Uterus (tissue), 3 donors: ENCODE measurements at regions not wholly inside any gene's neighbourhood (a gene's known extent, or its start where the extent isn't known, plus 50 kb on each side); places are given as distances from the start of the nearest gene placed in this dataset.
"Not testable (repeated sequence)": the region's sequence is repeated elsewhere in the genome, so short reads cannot be mapped to it uniquely, and the experiment has no call there.

ENCODE experiments used
- DNase-seq, 2 donors: peaks; one replicate each; pipeline ENCODE4 v3.0.0-alpha.2; 2019 to 2020
- H3K27ac ChIP-seq, 2 donors: fragments of 200-600 bp; sonication (generic); 1 replicate in 1 of 2; 2 replicates in 1 of 2; pipeline ENCODE4 v1.5.1; 2016 to 2018
- H3K27me3 ChIP-seq, 2 donors: fragments of 200-600 bp; sonication (generic); one replicate each; pipeline ENCODE4 v1.5.1; 2018 to 2019; ENCODE audit warnings: control low read depth in 1 of 2
- H3K36me3 ChIP-seq, 2 donors: fragments of 200-600 bp; sonication (generic); one replicate each; pipeline ENCODE4 v1.5.1; 2019; ENCODE audit warnings: control low read depth in 1 of 2
- H3K4me1 ChIP-seq, 2 donors: fragments of 200-600 bp; sonication (generic); one replicate each; pipeline ENCODE4 v1.5.1; 2018 to 2019; ENCODE audit warnings: control low read depth in 1 of 2
- H3K4me3 ChIP-seq, 2 donors: fragments of 200-600 bp; sonication (generic); 1 replicate in 1 of 2; 2 replicates in 1 of 2; pipeline ENCODE4 v1.5.1; 2018 to 2019; ENCODE audit warnings: mild to moderate bottlenecking in 1 of 2
- H3K9me3 ChIP-seq, 2 donors: fragments of 200-600 bp; sonication (generic); one replicate each; pipeline ENCODE4 v1.5.1; 2019; ENCODE audit warnings: control low read depth in 1 of 2
- CTCF ChIP-seq, 4 experiments: fragments of 200-600 bp in 2 of 4; fragments of 450-650 bp in 2 of 4; sonication (generic) in 2 of 4; IDR thresholded peaks; one replicate each; pipeline ENCODE4 v1.5.1; 2016 to 2019; ENCODE audit warnings: antibody characterized with exemption in 4 of 4, mild to moderate bottlenecking in 2 of 4, moderate library complexity in 1 of 4
- POLR2A ChIP-seq, 2 donors: fragments of 450-650 bp; IDR thresholded peaks; one replicate each; pipeline ENCODE4 v1.6.1; 2016; ENCODE audit warnings: antibody characterized with exemption in 2 of 2, mild to moderate bottlenecking in 1 of 2, moderate library complexity in 1 of 2
- intact Hi-C: fragments of 100-400 bp; cut with DNase I; formaldehyde crosslinking; loops from one replicate; pipeline ENCODE4 v1.15.1; 2023; ENCODE audit warnings: low total_unique reads
- donor health status: DM: yes; HTN: yes; CAD: no.

DNA sequence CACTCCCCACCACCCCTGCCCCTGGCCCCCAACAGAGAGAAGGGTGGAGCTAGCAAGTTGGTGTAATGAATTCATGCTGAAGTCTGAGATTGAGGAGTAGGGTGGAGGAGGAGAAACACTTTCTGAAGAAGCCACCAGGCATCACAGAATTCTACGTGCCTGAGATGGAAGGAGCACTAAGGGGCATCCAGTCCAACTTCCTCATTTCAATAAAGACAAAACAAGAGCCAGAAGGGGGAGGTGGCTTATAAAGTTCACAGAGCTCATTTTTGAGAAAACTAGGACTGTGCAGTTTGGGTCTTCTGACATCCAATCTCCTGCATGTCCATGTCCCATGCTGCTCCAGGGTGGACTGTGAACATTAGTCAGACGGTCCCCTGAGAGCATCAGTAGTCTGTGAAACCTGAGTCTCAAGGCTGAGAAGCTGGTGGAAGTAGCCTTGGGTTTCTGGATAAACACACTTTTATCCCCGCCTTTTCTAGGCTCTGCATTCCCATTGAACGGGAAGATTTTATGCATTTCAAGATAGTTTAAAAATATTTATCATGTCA lies 77.7 kb downstream of the TRIM43 start:
- intact Hi-C loops, result no loop called here
- no peak for DNase-seq
- no peaks in the 10 kb centered on the region for H3K9me3 ChIP-seq
- H3K27ac ChIP-seq, result no peak overlapping the region
- TF ChIP-seq CTCF (IDR thresholded peaks at IDR 0.05) (no peak), POLR2A (IDR thresholded peaks at IDR 0.05) (no peak)
- no peaks in the 10 kb centered on the region for H3K36me3 ChIP-seq
- no peak overlapping the region for H3K4me3 ChIP-seq
- H3K4me1 ChIP-seq, result no peaks in the 10 kb centered on the region
- no peaks in the 10 kb centered on the region for H3K27me3 ChIP-seq

DNA sequence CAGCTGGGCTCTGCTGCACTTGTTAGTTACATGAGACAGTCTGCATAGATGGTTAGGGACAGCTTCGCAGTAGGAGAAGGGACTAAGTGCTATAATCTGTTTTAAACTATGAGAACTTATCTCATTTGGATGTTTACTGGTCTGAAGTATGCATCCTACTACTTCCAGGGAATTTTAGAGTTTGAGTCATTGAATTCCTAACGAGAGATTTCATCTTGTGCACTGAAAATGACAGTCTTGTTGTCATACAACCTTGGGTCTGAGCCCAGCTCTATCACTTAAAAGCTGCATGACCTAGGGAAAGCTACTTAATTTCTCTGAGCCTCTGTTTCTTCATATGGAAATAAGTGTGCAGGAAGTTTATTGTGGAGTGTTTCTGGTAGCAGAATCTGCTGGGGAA lies 78.4 kb downstream of the TRIM43 start:
- no peak for DNase-seq
- no peaks in the 10 kb centered on the region for H3K4me1 ChIP-seq
- no peaks in the 10 kb centered on the region for H3K36me3 ChIP-seq
- no peak overlapping the region for H3K4me3 ChIP-seq
- TF ChIP-seq CTCF (IDR thresholded peaks at IDR 0.05) (no peak), POLR2A (IDR thresholded peaks at IDR 0.05) (no peak)
- intact Hi-C loops, result no loop called here
- no peaks in the 10 kb centered on the region for H3K9me3 ChIP-seq
- no peak overlapping the region for H3K27ac ChIP-seq
- H3K27me3 ChIP-seq, result no peaks in the 10 kb centered on the region

- DNase-seq, result no peak
- Histone ChIP-seq H3K27ac (no peak overlapping the region), H3K4me3 (no peak overlapping the region), H3K9me3 (no peaks in the 10 kb centered on the region), H3K36me3 (no peaks in the 10 kb centered on the region), H3K4me1 (no peaks in the 10 kb centered on the region), H3K27me3 (no peaks in the 10 kb centered on the region)
- intact Hi-C loops, result no loop called here
- TF ChIP-seq POLR2A (IDR thresholded peaks at IDR 0.05), result no peak
- no peak for TF ChIP-seq CTCF (IDR thresholded peaks at IDR 0.05)
These were observed 78.9 kb downstream of the TRIM43 start for GRCh38 chr2:95670686-95671085.

DNA sequence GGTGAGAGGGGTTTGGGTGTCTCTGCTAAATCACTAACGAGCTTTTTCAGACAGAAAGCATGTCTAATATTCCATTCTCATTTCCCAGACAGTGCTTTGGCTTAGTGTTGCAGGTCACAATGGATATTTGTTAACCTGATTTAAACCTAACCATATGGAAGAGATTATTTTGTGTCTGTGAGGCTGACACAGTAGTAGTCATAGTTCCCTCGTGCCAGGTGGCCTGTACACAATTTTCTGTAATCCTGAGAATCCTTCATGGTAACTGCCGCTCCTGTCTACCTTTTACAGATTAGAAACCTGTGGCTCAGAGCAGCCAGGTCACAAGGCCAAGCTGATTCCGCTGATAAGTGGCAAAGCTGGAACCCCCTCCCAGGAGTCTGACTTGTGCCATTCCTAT lies 79.4 kb downstream of the TRIM43 start:
- DNase-seq, H3K9me3 ChIP-seq, H3K4me1 ChIP-seq, H3K27ac ChIP-seq, H3K36me3 ChIP-seq, intact Hi-C loops, H3K4me3 ChIP-seq, H3K27me3 ChIP-seq: not testable (repeated sequence)

DNA sequence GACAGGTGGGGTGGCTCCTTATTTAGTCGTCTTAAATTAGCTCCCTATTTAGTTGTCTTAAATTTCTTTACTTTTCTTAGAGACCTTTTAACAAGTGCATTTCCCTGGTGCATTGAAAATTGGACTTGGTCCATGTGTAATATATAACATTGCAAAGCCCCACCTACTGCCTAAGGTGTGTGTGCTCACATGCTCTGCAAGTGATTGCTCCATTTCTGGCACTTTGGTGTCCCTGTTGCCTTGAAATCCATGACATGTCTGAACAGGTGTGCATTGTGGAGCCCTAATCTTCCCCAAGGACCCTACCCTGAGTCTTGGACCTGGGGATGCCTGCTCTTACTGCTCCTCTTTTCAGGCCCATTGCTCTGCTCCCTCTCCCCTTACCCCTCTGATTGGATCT lies 80.2 kb downstream of the TRIM43 start:
- H3K27me3 ChIP-seq, H3K4me3 ChIP-seq, H3K4me1 ChIP-seq, intact Hi-C loops, H3K36me3 ChIP-seq, H3K9me3 ChIP-seq, DNase-seq, H3K27ac ChIP-seq: not testable (repeated sequence)

DNA sequence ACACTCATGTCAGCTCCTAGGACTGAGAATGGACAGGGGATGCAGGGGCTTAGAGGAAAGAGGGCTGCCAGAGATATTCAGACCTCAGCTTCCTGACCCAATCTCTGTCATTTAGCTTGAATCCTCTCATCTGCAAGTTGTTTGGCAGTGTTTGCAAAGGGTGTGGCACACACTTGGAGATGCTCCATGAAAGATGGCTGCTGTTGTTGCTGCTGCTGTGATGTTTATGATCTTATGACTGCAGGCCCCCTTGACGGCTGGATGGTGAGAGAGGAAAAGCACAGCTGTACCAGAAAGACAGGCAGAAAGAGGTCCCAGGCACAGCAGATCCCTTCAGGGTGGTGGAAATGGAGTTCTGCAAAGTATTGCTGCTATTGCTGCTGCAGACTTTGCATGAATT lies 80.7 kb downstream of the TRIM43 start:
- H3K9me3 ChIP-seq, DNase-seq, intact Hi-C loops, H3K27me3 ChIP-seq, H3K4me3 ChIP-seq, H3K36me3 ChIP-seq, H3K4me1 ChIP-seq, H3K27ac ChIP-seq: not testable (repeated sequence)

DNA sequence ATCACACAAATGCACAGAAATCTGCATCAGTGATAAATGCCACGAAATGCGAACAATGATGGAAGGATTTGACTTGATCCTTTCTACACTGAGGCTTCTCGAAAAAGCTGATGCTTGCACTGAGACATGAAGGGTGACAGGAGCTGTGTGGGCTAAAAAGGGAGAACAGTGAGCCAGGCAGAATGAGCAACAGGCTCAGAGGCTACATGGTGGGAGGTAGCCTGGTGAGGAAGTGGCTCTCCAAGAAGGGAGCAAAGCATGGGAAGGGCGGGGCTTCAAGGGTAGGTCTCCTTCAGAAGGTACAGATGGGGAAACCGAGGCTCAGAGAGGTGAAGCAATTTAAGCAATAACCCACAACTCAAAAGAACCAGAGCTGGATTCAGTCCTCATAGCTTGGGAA lies 82.4 kb downstream of the TRIM43 start:
- no peak overlapping the region for H3K27ac ChIP-seq
- no peaks in the 10 kb centered on the region for H3K27me3 ChIP-seq
- no peaks in the 10 kb centered on the region for H3K36me3 ChIP-seq
- TF ChIP-seq POLR2A (IDR thresholded peaks at IDR 0.05) (no peak), CTCF (IDR thresholded peaks at IDR 0.05) (no peak)
- no peak for DNase-seq
- no peak overlapping the region for H3K4me3 ChIP-seq
- intact Hi-C loops, result no loop called here
- H3K4me1 ChIP-seq, result no peaks in the 10 kb centered on the region
- H3K9me3 ChIP-seq, result no peaks in the 10 kb centered on the region

DNA sequence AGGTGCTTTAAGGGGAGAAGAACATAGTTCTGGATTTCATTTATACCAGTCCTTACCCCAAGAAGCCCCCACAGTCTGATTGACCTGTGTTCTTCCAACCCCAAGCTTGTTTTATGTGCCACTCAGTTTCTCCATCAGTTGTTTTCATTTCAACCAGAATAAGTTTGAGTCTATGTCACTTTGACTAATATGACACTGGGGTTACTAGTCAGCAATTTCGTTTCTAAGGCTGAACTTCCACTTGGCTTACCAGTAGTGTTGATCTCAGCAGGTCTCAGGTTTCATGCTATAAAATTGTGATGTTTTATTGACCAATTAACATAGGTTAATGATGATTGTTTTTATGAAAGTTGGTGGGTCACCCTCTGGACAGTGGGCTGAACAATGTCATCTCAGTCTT lies 84.8 kb downstream of the TRIM43 start:
- DNase-seq, H3K27ac ChIP-seq, H3K9me3 ChIP-seq, H3K4me1 ChIP-seq, intact Hi-C loops, H3K4me3 ChIP-seq, H3K36me3 ChIP-seq, H3K27me3 ChIP-seq: not testable (repeated sequence)
